Retinal pigment epithelial cell (primary cell): ENCODE measurements at regions not wholly inside any gene's neighbourhood (a gene's known extent, or its start where the extent isn't known, plus 50 kb on each side); places are given as distances from the start of the nearest gene placed in this dataset.

ENCODE experiments used
- DNase-seq: peaks from one replicate; pipeline ENCODE4 v3.0.0-alpha.2; 2010; ENCODE audit warnings: low read depth
- H3K4me3 ChIP-seq: 2 replicates; pipeline ENCODE4 v1.5.1; 2011; ENCODE audit warnings: mild to moderate bottlenecking, low read length, control low read depth, moderate library complexity
- TF ChIP-seq, protein P1 (sequence below): conservative IDR thresholded peaks from 2 replicates; pipeline ENCODE4 v1.5.1; 2011; ENCODE audit warnings: low read depth, low read length, control low read depth, inconsistent platforms

DNA sequence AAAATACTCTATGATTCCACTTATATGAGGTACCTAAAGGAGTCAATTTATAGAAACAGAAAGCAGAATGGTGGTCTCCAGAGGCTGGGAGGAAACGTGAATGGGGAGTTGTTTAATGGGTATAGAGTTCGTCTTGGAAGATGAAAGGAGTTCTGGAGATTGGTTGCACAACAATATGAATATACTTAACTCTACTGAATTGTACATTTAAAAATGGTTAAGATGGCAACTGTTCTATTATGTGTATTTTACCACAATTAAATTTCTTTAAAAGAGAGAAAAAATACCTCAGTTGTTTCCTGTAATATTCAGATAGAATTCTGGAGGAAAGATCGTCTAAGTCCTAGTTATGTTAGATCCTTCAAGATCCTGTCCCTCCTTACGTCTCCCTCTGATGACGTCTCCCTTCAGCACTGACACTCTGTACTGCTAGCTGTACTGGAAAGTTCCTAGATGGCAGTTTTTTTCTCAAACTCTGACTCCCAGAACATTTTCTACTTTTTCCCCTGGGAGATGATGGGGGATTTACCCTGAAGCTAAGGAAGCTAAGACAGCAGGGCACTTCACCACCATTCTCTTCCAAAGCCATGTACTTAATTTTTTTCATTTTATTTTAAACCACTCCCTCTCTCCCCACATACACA, 53.2 kb upstream of the CAV2 start:
- no peak overlapping the region for H3K4me3 ChIP-seq
- DNase-seq, result no peak
- TF ChIP-seq, protein P1, sequence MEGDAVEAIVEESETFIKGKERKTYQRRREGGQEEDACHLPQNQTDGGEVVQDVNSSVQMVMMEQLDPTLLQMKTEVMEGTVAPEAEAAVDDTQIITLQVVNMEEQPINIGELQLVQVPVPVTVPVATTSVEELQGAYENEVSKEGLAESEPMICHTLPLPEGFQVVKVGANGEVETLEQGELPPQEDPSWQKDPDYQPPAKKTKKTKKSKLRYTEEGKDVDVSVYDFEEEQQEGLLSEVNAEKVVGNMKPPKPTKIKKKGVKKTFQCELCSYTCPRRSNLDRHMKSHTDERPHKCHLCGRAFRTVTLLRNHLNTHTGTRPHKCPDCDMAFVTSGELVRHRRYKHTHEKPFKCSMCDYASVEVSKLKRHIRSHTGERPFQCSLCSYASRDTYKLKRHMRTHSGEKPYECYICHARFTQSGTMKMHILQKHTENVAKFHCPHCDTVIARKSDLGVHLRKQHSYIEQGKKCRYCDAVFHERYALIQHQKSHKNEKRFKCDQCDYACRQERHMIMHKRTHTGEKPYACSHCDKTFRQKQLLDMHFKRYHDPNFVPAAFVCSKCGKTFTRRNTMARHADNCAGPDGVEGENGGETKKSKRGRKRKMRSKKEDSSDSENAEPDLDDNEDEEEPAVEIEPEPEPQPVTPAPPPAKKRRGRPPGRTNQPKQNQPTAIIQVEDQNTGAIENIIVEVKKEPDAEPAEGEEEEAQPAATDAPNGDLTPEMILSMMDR, result no peak

DNA sequence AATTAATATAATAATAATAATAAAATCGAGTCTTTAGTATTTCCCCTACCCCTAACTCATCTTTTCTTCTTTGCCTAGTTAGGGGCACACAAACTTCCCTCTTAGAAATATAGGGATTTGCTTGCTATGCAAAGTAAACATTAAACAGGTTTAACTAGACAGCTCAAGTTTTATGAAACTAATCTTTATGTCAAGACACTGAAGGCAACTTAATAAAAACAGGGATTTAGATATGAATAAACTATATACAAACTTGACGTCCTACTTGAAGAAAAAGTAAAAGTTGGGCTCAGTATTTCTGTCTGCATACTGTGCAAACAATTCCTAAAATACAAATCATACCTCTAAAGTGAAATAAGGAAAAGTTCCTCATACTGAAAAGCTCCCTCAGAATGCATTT, 52.1 kb upstream of the CAV2 start:
- H3K4me3 ChIP-seq, result no peak overlapping the region
- TF ChIP-seq, protein P1, result no peak
- no peak for DNase-seq

DNA sequence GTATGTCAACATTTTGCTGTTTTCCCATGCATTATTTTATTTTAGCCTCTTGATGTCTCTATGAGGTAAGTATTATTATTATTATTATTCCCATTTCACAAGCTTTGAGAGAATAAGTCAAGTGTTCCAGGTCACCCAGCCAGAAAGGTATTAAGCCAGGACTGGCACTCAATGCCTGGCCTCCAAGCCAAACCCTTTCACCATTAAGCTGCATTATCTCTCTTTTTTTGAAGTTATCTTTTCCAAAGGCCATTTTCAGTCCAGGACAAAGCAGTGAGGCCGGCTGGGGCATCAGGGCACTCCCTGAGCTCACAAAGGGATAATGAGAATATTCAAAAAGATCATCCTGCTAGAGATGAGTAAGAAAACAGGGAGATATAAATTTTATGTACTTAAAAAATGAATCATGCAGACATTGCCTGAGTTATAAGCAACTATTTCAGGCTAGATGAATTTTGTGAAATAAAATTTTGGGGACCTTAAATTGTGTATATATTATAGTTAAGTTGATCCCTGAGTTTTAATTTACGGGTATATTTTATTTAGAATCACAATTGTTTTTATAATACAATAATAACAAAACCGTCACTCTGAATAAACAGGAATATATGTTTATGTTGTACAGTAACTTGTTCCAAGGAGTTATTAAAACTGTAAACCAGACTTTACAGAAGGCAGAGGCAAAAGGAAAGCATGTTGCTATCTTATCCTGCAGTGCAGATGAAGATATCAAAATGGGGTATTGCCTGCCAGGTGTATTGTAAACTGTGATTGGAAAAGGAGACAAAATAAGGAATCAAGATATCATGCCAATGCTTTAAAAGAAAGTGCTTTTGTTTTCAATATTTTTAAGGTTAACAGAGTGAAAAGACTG, 51.3 kb upstream of the CAV2 start:
- TF ChIP-seq, protein P1, result no peak
- DNase-seq, result no peak
- H3K4me3 ChIP-seq, result no peak overlapping the region

DNA sequence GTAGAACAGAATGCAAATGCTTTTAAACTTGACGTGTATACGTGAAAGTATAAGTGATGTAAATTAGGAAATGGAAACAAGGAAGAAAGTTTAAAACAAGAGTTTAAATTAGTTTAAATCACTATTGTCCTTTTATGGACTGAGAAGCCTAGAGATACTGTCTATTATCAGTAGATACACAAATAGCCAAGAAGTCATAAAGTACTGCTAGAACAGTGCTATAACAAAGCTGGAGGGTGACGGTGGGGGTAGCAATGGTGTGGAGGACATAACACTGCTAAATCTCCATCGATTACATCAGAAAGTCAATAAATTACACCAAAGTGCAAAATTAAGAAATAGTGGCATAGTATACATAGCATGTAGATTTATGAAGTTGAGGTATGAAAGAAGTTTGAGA, 50.1 kb upstream of the CAV2 start:
- TF ChIP-seq, protein P1, result no peak
- H3K4me3 ChIP-seq, result no peak overlapping the region
- no peak for DNase-seq
